GM21423 (cell line): ENCODE measurements at regions not wholly inside any gene's neighbourhood (a gene's known extent, or its start where the extent isn't known, plus 50 kb on each side); places are given as distances from the start of the nearest gene placed in this dataset.
A peak's percentile ranks its signal among the peaks of the same experiment; 100 is the strongest.
"Not testable (repeated sequence)": the region's sequence is repeated elsewhere in the genome, so short reads cannot be mapped to it uniquely, and the experiment has no call there.

Experiments
- ATAC-seq: cut with Tn5 transposase; IDR thresholded peaks from one replicate; pipeline ENCODE4 v1.9.1; 2021; ENCODE audit warnings: mild to moderate bottlenecking, moderate library complexity; ENCODE audit not compliant: unreplicated experiment

GRCh38 chr3:28139288-28139687, 102.1 kb upstream of the CMC1 start:
- no peak for ATAC-seq

DNA sequence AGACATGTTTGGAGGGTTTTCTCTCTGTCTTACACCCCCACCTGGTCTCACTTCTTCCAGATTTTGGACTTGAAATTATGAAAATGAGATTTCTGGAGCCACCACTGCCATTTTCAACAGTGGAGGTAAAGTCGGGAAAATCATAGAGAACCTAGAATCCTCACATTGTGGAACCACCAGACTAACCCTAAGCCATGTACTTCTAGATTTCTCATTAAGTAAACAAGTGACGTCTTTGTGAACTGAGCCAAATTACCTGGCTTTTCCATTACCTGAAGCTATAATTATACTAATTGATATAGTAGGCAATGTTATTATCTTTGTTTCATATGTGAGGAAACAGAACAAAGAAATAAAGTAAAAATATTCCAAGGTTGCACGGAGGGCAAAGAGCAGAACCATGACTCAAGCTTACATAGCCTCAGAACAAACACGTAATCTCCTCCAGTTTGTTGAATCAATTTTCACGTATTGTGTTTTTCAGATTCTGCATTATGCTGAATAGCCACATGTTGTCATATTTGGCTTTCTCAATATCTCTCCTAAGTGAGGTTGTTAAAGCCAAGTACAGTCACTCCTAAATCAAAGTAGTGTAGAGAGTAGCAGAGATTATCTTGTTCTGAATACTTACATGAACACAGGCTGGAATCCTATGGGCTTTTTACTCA, 101.3 kb upstream of the CMC1 start:
- no peak for ATAC-seq

DNA sequence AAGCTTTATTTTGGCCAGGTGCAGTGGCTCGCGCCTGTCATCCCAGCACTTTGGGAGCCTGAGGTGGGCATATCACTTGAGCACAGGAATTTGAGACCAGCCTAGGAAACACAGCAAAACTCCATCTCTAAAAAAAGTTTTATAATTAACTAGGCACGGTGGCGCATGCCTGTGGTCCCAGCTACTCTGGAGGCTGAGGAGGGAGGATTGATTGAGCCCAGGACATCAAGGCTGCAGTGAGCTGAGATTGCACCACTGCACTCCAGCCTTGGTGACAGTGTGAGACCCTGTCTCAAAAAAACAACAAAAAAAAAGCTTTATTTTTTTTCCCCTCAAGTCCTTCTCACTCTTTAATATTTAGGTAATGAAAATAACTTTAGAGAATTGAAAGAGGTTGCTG, 100.8 kb upstream of the CMC1 start:
- ATAC-seq = no peak

GRCh38 chr3:28149960-28150359, 91.5 kb upstream of the CMC1 start:
- ATAC-seq = no peak

- ATAC-seq = no peak
These were observed 90.8 kb upstream of the CMC1 start for GRCh38 chr3:28150465-28151206.

DNA sequence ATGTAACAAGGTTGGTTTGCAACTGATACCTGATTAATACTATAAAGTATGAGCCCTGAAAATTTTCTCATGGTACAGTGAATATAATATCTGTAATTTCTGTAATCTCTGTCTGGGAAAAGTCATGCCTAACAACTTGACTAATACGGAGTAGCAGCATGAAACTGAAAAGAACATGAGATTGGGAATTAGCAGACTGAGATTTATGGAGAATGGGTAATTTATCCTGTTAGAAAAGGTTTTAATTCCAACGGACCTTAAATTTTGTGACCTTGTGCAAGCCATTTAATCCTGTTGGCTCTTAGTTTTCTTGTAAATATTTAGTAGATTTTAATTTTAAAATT, 90.2 kb upstream of the CMC1 start:
- no peak for ATAC-seq

- ATAC-seq = peak; percentile 93
These were observed 89.7 kb upstream of the CMC1 start for GRCh38 chr3:28151608-28152228.

- ATAC-seq = no peak
These were observed 85.8 kb upstream of the CMC1 start for GRCh38 chr3:28155631-28156030.

GRCh38 chr3:28156599-28156998, 84.8 kb upstream of the CMC1 start:
- not testable (repeated sequence) for ATAC-seq

GRCh38 chr3:28171962-28172361, 69.5 kb upstream of the CMC1 start:
- peak; percentile 84 for ATAC-seq

GRCh38 chr3:28172748-28173147, 68.7 kb upstream of the CMC1 start:
- ATAC-seq = no peak

DNA sequence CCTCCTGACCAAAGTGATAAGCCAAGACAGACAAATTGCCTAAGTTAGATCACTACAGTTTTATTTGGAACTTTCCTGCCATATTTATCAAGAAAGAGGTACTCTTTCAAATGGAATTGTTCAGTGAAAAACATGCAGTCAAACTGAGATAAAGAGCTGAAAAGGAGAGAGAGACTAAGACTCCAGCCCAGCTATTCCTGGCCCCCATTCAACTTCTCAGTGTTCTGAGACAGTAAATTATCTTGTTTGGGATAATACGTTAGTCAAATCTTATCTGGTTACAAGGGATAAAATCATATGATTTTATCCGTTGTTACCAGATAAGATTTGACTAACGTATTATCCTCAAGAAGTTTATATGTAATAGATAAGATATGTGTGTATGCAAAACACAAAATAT, 67.6 kb upstream of the CMC1 start:
- no peak for ATAC-seq

- ATAC-seq = no peak
These were observed 54.7 kb upstream of the CMC1 start for GRCh38 chr3:28186748-28187147.

GRCh38 chr3:28188686-28189085, 52.7 kb upstream of the CMC1 start:
- ATAC-seq = no peak

DNA sequence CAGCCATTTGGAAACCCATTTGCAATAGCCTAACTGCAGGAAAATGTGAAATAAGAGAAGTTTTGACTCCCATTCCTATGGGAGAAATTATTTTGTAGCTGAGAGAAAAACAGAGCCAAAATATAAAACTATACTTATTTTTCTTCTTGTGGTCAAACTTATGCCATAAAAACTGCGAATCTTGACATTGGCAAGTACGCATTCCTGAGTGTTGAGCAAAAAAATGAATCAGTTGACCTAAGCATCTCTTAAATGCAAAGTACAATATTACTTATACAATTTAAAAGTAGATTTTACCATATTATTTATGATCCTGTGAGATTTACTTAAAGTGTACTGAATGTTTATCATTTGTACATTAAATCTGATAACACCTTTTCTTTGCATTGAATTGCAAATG, 50.1 kb upstream of the CMC1 start:
- ATAC-seq = no peak
